Neural cell (in vitro differentiated cells): ENCODE measurements at regions not wholly inside any gene's neighbourhood (a gene's known extent, or its start where the extent isn't known, plus 50 kb on each side); places are given as distances from the start of the nearest gene placed in this dataset.

Source experiments
- CTCF ChIP-seq: fragments of 450-650 bp; IDR thresholded peaks from 2 replicates; pipeline ENCODE4 v1.5.1; 2014; ENCODE audit warnings: antibody characterized with exemption, mild to moderate bottlenecking, moderate library complexity; ENCODE audit not compliant: poor library complexity, severe bottlenecking
- EP300 ChIP-seq: fragments of 450-650 bp; conservative IDR thresholded peaks from 2 replicates; pipeline ENCODE4 v1.6.1; 2014; ENCODE audit warnings: antibody characterized with exemption, mild to moderate bottlenecking, moderate library complexity; ENCODE audit not compliant: poor library complexity, severe bottlenecking

- TF ChIP-seq CTCF: no peak
- TF ChIP-seq EP300: no peak
Measured at GRCh38 chr3:161838021-161838420, 341.4 kb downstream of the OTOL1 start.
